ENCODE measurements at regions not wholly inside any gene's neighbourhood (a gene's known extent, or its start where the extent isn't known, plus 50 kb on each side); places are given as distances from the start of the nearest gene placed in this dataset.

DNA sequence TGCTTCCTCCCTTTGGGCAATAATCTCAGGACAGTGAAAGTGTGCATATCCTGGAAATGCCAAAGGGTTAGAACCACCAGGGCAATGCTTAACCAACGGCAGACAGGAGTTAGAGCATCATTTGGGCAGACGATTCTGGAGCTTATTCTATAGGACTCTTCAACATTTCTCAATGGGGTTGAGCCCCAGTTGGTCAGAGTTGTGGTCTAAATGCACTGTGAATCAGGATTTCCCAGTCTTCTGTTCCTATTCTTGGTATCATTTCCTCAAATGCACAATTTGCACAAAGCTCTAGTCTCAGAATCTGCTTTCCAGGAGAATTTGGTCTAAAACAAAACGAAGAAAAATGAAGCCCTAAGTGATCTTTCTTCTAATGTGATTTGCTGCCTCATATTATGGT is 389.6 kb upstream of the JAG1 start:
- no peak overlapping the region for H3K4me3 ChIP-seq (ENCODE audit: low read depth in 1 of 2, low read length in 1 of 2)
- H3K27me3 ChIP-seq = no peaks in the 10 kb centered on the region
- TF ChIP-seq, protein P1, sequence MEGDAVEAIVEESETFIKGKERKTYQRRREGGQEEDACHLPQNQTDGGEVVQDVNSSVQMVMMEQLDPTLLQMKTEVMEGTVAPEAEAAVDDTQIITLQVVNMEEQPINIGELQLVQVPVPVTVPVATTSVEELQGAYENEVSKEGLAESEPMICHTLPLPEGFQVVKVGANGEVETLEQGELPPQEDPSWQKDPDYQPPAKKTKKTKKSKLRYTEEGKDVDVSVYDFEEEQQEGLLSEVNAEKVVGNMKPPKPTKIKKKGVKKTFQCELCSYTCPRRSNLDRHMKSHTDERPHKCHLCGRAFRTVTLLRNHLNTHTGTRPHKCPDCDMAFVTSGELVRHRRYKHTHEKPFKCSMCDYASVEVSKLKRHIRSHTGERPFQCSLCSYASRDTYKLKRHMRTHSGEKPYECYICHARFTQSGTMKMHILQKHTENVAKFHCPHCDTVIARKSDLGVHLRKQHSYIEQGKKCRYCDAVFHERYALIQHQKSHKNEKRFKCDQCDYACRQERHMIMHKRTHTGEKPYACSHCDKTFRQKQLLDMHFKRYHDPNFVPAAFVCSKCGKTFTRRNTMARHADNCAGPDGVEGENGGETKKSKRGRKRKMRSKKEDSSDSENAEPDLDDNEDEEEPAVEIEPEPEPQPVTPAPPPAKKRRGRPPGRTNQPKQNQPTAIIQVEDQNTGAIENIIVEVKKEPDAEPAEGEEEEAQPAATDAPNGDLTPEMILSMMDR (IDR thresholded peaks at IDR 0.05) = no peak
- no peaks in the 10 kb centered on the region for H3K4me1 ChIP-seq (ENCODE audit: control insufficient read depth in 1 of 2, insufficient read depth in 1 of 2, low read depth in 1 of 2, low read length in 1 of 2)
- H3K9me3 ChIP-seq = no peaks in the 10 kb centered on the region
- H3K36me3 ChIP-seq = no peaks in the 10 kb centered on the region
- H3K27ac ChIP-seq = no peak overlapping the region

DNA sequence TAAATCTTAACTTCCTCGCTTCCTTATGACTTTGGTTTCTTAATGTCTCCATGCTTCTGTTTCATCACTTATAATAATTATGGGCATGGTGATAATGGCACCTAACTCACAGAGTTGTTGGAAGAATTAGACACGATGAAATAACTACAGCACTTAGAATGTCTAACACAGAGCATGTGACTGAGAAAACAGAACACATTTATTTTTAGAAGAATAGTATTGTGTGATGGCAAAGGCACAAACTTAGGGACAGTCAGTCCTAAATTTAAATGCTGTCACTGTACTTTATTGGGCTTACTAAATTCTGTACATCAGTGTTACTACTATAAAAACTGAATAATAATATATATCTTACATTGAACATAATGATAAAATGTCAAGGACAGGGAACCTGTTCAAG is 391.1 kb upstream of the JAG1 start:
- Histone ChIP-seq H3K4me1 (ENCODE audit: control insufficient read depth in 1 of 2, insufficient read depth in 1 of 2, low read depth in 1 of 2, low read length in 1 of 2) (no peaks in the 10 kb centered on the region), H3K4me3 (ENCODE audit: low read depth in 1 of 2, low read length in 1 of 2) (no peak overlapping the region), H3K36me3 (no peaks in the 10 kb centered on the region), H3K27ac (no peak overlapping the region), H3K27me3 (no peaks in the 10 kb centered on the region), H3K9me3 (no peaks in the 10 kb centered on the region)
- TF ChIP-seq, protein P1 (IDR thresholded peaks at IDR 0.05) = no peak

DNA sequence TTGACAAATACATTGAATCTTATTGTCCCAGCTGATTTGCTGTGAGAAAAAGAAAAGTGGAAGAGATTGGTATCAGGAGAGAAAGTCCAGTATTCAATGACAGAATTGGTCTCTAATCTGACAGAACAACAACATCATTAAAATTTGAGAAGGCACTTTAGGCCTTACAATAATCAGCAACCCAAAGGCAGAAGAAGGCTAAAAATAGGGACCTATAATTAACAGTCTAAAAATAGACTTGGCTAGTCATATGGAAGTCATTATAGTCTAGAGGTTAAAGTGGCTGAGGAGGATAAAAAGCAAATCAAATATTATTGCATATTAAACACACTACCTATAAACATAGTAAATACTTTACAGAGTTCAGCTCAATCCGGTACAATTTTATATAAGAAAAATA is 393.6 kb upstream of the JAG1 start:
- Histone ChIP-seq H3K36me3 (no peaks in the 10 kb centered on the region), H3K27me3 (no peaks in the 10 kb centered on the region), H3K27ac (no peak overlapping the region), H3K4me1 (ENCODE audit: control insufficient read depth in 1 of 2, insufficient read depth in 1 of 2, low read depth in 1 of 2, low read length in 1 of 2) (no peaks in the 10 kb centered on the region), H3K4me3 (ENCODE audit: low read depth in 1 of 2, low read length in 1 of 2) (no peak overlapping the region), H3K9me3 (no peaks in the 10 kb centered on the region)
- TF ChIP-seq, protein P1 (IDR thresholded peaks at IDR 0.05) = no peak

DNA sequence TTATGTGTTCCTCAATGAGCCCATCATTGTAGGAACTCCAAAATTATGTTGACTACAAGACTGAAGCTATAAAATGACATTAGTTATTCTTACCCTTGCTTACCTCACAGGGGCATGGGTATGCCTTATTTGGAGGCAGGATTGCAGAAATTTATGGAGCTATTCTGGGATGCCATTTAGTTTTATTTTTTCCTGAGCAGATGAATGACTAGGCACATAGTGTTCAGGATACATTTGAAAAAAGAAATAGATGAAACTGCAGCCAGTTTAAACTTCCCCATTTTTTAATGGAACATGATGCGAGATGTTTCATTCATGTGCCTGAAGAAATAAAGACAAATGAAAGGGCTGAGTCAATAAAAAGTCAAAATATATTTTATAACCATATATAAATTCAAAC is 399.2 kb upstream of the JAG1 start:
- TF ChIP-seq, protein P1 (IDR thresholded peaks at IDR 0.05) = no peak
- H3K4me1 ChIP-seq (ENCODE audit: control insufficient read depth in 1 of 2, insufficient read depth in 1 of 2, low read depth in 1 of 2, low read length in 1 of 2) = no peaks in the 10 kb centered on the region
- no peak overlapping the region for H3K27ac ChIP-seq
- H3K4me3 ChIP-seq (ENCODE audit: low read depth in 1 of 2, low read length in 1 of 2) = no peak overlapping the region
- H3K27me3 ChIP-seq = no peaks in the 10 kb centered on the region
- no peaks in the 10 kb centered on the region for H3K36me3 ChIP-seq
- H3K9me3 ChIP-seq = no peaks in the 10 kb centered on the region

DNA sequence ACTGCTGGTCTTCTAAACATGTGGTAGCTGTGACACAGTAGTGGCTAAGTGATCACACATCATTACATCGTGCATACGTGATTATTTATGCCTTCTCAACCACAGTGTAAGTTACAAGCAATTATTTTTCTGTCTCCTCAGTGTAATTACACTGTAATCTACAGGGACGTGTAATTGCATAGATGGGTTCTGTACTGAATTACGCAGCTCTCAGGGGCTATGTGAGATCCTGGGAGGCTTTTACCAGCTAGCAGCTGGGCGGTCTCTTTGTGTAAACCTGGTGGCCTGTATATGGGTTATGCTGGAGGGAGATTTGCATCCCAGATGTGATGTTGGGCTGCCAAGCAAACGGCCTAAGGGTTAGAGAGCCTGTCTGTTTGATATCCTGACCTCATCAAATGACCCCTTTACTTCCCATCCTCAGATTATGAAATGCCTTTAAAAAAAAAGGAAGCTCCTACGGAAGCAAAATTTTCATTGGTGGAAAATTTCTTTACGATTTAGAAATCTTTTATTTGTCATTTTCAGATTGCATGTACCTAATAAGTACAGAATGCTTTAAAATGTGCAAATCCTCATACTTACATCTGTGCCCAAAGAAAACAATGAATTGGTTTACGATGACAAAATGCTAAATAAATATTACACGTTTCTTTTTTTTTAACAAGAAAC is 402.8 kb upstream of the JAG1 start:
- Histone ChIP-seq H3K27ac (no peak overlapping the region), H3K4me1 (ENCODE audit: control insufficient read depth in 1 of 2, insufficient read depth in 1 of 2, low read depth in 1 of 2, low read length in 1 of 2) (no peaks in the 10 kb centered on the region), H3K4me3 (ENCODE audit: low read depth in 1 of 2, low read length in 1 of 2) (no peak overlapping the region), H3K9me3 (no peaks in the 10 kb centered on the region), H3K27me3 (no peaks in the 10 kb centered on the region), H3K36me3 (no peaks in the 10 kb centered on the region)
- TF ChIP-seq, protein P1 (IDR thresholded peaks at IDR 0.05) = no peak
